Activated CD4-positive, CD25-positive, alpha-beta regulatory T cell treated with anti-CD3 and anti-CD28 coated beads, Interleukin-2, amount 50 U/mL, for 16 hours (primary cell): ENCODE measurements at regions not wholly inside any gene's neighbourhood (a gene's known extent, or its start where the extent isn't known, plus 50 kb on each side); places are given as distances from the start of the nearest gene placed in this dataset.
"Not testable (repeated sequence)": the region's sequence is repeated elsewhere in the genome, so short reads cannot be mapped to it uniquely, and the experiment has no call there.

ENCODE experiments used
- DNase-seq: peaks from one replicate; pipeline ENCODE4 v3.0.0-alpha.2; 2020; ENCODE audit warnings: low read depth, low spot score

DNA sequence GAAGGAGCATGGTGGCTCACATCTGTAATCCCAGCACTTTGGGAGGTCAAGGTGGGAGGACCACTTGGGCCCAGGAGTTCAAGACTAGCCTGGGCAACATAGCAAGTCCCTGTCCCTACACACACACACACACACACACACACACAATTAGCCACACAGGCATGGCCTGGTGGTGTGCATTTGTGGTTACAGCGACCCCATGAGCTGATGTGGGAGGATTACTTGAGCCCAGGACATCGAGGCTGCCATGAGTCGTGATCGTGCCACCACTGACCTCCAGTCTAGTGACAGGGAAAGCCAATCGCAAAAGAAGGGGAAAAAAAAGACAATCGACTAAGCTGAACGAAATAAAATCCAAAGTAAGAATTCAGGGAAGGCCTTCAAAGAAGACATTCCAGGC is 67.9 kb downstream of the TBX3 start:
- no peak for DNase-seq

DNA sequence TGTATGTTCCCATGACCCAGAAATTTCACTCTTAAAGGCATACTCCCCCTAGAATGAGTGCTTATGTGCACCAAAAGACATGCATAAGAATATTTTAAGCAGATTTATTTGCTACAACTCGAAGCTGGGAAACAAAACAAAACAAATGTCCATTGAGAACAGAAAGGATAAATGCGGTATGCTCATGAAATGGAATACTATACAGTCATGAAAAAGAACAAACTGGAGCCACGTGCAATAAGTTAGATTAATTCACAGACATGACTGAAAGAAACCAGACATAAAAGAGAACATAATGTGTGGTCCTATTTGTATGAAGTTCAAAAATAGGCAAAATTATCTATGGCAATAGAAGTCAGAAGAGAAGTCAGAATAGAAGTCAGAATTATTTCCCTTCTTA is 69.9 kb downstream of the TBX3 start:
- DNase-seq, result no peak

DNA sequence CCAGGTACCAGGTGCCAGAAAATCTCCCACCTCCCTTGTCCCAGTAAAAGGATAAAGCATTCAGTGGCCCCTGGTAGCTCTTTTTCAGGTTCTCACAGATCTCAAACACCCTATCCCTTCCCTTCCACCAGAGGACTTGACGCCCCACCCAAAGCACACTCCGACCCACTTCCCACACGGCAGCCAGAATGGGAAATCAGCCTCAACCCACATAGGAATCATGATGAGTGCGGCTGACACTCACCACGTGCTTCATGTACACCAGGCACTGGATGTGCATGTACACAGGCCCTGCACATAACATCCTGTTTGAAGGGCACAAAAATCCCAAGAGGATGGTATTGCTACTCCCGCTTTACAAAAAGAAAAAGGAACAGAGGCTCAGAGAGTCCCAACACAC is 71.9 kb downstream of the TBX3 start:
- no peak for DNase-seq

DNA sequence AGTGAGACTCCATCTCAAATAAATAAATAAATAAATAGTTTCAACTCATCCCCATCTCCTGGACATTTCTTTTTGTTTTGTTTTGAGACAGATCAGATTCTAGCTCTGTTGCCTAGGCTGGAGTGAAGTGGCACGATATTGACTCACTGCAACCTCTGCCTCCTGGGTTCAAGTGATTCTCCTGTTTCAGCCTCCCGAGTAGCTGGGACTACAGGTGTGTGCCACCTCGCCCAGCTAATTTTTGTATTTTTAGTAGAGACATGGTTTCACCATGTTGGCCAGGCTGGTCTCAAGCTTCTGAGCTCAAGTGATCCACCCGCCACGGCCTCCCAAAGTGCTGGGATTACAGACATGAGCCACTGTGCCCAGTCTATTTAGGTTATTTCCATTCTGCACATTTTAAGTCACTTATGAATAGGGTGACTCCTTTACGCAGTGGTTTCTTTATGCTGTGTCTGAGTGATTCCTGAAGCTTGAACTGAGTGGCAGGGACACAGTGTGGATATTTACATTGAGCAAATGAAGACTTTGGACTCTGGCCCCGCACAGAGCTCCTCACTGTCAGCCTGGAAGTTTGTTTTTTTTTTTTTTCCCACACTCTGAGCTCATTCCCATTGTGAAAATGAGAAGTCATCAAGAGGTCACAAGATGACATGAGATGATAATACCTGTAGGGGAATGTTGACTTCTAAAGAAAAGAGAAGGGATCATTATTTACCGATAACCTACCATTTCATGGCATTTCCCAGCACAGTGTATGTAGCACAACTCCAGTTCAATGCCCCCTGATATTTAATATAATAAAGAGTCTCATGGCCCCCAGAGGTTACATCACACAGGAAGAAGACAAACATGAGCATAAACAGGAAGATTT is 72.6 kb downstream of the TBX3 start:
- DNase-seq, result no peak

DNA sequence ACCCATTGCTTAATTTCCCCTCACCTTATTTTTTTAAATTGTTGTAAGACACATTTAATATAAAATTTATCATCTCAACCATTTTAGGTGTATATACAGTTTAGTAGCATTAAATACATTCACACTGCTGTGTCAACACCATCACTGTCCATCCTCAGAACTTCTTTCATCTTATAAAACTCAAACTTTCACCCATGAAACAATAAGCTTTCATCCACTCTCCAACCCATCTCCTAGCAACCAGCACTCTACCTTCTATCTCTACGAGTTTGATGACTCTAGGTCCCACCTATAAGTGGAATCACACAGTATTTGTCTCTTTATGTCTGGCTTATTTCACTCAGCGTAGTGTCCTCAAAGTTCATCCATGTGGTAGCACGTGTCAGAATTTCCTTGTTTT is 75.5 kb downstream of the TBX3 start:
- no peak for DNase-seq

DNA sequence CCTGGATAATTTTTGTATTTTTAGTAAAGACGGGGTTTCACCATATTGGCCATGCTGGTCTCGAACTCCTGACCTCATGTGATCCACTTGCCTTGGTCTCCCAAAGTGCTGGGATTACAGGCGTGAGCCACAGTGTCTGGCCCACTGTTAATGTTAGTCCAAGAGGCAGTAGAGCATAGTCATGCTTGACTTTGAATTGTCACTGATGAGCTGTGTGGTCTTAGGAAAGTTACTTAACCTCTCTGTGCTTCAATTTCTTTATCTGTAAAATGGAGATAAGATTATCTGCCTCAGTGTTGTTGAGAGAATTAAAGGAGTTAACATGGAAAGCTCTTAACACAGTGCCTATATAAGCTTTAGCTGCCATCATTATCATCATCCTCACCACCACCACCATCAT is 78.1 kb downstream of the TBX3 start:
- DNase-seq, result no peak

DNA sequence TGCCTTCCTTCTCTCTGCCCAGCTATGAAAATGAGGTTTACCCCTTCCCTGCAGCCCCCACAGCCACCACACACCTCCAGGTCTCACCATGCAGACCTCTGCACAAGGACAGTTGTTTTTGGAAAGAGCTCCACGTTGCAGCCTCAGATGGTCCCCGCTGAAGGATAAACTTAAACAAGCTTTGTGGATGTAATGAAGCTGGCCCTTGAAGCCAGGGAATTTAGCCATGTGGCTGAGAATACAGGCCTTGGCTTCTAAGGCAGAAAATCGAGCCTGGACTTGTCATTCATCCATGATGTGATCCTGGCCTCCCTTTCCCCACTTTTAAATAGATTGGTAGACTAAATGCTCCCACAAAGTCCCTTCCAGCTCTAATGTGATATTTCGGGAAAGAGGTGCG is 79.4 kb downstream of the TBX3 start:
- no peak for DNase-seq

DNA sequence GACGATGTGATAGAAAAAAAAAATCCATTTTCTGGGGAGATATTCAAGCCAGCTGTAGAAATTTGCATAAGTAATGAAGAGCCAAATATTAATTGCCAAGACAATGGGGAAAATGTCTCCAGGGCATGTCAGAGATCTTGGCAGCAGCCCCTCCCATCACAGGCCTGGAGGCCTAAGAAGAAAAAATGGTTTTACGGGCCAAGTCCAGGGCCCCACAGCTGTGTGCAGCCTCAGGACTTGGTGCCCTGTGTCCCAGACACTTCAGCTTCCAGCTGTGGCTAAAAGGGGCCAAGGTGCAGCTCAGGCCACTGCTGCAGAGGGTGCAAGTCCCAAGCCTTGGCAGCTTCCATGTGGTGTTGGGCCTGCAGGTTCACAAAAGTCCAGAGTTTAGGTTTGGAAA is 83.4 kb downstream of the TBX3 start:
- not testable (repeated sequence) for DNase-seq

DNA sequence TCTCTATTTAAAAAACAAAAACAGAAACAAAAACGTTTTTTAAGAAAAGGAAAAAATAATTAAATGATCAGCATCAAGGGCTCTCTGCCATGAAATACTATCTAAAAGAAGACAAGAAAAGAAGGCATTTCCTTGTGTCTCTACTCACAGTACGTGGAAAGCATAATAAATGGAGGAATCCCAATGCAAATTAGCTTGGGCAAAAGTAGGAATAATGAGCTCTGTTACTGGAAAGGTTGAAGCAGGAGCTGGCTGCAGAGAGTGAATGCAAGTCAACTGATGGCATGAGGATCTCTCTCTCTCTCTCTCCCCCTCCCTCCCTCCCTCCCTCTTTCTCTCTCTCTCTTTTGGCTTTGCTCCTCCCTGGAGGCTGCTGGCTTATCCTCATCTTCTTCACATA is 85.9 kb downstream of the TBX3 start:
- DNase-seq, result no peak

DNA sequence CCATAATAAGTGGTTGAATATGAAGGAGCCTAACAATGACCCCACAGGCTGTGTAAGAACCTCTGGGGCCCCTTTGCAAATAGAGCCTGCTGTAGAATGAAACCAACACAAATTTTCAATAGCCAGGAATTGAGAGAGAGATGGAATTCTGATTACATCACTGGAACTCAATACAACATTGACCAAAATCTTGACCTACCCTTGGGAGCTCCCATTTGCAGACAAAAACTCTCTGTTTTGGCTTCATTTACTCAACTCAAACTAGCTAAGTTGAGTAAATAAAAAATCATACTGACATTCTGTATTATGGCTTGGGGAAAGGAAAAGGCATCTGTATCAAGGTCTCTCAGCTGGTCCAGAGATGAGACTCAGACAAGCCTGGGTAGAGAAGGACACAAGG is 91.0 kb downstream of the TBX3 start:
- DNase-seq, result no peak

DNA sequence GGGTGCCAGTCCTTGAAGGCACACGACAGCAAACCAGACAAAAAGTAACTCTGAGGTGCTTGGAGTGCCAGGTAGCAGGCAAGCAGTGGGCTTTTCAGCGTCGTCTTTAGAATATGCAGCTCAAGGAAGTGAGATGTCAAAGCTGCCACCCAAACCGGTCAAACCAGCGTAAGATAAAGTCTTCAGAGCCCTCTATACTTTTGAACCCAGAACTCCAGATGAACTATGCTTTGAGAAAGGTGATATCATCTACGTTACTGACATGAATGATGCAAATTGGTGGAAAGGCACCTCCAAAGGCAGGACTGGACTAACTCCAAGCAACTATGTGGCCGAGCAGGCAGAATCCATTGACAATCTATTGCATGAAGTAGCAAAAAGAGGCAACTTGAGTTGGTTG is 95.9 kb downstream of the TBX3 start:
- no peak for DNase-seq

DNA sequence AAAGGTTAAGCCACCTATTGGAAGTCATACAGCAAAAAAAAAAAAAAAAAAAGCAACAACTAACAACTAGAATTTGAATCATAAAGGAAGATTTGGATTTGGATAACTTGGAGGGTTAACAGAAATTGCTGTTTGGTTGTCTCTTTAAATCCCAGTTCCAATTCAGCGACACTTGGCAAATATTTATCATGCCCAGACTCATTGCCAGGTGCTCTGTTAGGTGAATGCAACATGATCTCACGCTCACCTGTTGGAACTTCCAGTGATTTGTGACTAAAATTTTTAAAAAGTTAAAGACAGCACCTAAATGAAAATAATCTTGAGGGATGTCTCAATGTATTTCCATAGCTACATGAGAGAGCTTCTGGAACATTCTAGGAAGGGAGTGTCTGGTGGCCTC is 103.7 kb downstream of the TBX3 start:
- DNase-seq, result no peak

DNA sequence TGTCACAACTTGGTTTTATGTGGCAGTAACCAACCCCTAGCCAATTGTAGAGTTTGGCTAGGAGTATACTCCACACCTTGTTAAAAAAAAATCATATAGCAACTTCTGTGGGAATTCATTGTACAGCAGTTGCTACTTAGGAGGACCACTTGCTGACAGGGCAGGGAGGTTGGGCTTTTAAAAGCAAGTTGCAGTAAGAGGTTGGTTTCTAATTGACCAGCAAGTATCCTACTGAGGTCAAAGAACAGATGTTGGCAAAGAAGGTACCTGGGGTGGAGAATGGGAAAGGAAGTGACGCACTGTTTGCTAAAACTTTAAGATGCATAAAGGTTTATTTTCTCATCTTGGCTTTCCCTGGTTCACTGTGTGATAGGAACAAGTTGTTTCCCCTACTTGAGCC is 104.6 kb downstream of the TBX3 start:
- no peak for DNase-seq

DNA sequence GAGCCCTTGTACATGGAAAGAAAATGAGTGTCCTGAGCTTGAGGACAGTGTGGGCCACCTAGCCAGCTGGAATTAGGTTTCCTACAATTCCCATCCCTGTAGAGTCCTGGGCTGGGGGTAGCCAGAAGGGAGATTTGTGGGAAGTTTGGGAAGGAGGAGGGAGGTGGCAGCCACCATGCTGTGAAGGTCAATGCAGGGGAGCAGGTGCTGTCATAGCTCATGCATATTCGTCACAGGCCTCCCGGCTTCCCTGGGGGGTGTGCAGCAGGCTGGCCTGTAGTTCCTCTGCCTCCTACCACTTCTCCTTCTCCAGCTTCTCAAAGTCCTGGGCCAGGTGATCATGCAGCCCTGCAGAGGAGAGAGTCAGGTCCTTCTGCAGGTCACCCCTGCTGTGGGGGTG is 121.3 kb downstream of the TBX3 start:
- DNase-seq, result no peak

DNA sequence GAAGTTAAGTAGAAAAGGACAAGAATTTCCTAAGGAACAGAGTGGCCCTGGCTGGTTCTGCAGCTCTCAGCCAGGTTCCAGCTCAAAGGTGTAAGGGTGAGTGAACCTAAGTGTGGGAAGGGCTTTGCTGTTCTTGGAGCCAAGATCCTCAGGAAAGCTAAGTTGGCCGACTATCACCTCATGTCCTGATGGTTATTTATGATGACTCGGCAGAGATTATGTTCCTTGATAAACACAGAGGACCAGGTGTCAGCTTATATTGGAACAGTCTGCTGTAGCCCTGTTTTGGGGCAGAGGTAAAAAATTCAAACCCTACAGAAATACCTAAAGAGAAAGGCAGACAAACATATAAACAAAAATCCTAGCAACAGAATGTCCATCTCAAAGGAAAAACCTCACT is 128.5 kb downstream of the TBX3 start:
- no peak for DNase-seq

DNA sequence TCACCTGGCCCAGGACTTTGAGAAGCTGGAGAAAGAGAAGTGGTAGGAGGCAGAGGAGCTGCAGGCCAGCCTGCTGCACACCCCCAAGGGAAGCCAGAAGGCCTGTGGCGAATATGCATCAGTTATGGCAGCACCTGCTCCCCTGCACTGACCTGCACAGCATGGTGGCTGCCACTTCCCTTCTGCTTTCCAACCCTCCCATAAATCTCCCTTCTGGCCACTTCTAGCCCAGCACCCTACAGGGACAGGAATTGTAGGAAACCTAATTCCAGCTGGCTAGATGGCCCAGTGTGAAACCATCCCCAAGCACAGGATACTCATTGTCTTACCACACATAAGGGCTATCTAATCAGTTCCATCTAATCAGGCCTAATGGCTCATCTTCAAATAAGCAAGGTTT is 136.3 kb downstream of the TBX3 start:
- no peak for DNase-seq

DNA sequence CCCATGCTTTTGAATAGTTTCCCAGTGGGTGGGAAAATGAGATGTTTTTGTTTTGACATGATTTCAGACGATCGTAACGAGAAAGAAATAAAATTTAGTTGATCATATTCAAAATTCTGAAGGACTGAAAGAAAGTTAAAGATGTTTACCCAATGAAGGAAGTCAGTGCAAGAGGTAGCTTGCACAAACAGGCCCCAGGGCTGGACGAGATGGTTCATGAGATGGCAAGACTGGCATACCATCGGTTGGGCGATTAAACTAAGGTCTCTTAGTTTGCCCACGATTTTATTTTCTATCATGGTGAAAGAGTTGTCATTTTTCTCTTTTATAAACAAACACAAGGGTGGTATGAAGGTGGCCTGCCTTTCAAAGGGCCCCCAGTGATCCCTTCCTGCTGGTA is 124.5 kb upstream of the TBX5 start:
- DNase-seq, result no peak

DNA sequence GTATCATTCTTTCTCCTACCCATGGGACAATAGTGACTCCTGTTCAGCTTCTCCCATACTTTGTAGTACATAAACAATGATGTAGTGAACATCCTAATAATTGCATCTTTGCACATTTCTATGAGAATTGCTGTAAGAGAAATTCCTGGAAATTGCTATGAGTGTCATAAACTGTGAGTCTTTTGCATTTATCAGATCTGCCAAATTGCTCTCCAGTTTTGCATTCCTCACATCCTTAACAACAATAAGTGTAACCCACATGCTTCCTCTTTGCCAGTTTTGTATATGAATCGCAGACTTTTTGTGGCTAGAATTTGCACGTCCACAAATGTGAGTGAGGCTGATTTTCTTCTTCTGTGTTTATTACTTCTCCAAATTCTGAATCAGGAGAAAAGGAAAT is 124.0 kb upstream of the TBX5 start:
- no peak for DNase-seq

DNA sequence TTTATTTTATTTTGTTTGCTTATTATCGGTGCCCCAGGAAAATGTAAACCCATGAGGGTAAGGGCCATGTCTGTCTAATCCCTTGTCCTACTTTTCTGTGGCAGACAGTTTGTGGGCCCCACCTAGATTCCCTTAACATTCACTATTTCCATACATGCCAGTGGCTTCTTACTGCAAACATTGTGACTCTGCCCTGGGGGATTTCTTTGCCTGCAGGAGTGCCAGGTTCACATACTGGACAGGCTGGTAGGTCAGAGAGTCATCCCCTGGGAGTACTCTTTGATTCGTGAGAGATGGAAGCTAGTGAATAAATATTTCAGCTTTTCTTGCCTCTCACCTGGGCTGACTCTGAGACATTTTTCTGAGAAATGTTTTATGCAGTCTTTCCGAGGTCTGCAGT is 122.8 kb upstream of the TBX5 start:
- no peak for DNase-seq

DNA sequence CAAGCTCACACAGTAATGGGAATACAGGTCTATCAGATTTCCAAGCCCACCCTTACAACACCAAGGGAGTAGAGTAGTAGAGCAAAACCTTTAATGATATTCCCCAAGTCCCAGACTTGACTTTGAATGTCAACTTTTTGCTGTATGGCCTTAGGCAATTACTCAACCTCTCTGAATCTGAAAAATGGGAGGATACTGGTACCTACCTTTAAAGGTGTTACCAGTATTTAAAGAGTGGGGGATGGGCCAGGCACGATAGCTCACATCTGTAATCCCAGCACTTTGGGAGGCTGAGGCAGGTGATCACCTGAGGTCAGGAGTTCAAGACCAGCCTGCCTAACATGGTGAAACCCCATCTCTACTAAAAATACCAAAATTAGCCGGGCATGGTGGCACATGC is 115.2 kb upstream of the TBX5 start:
- not testable (repeated sequence) for DNase-seq

DNA sequence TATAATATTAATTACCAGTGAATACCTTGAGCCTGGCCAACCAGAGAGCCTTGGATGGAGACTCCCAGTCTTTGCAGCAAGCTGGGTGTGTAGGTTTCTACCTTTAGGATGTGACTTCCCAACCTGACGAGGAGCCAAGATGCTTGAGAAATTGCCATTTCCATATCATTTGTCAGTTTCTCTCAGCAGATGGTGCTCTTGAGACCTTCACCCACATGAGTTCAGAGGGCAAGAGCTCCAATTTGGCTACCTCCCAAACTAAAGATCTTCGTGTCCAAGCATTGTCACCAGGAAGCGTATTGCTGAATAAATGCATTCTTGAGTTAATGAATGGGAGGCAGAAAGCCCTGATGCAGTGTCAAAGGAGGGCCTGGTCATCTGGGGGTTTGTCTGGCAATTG is 106.4 kb upstream of the TBX5 start:
- no peak for DNase-seq

DNA sequence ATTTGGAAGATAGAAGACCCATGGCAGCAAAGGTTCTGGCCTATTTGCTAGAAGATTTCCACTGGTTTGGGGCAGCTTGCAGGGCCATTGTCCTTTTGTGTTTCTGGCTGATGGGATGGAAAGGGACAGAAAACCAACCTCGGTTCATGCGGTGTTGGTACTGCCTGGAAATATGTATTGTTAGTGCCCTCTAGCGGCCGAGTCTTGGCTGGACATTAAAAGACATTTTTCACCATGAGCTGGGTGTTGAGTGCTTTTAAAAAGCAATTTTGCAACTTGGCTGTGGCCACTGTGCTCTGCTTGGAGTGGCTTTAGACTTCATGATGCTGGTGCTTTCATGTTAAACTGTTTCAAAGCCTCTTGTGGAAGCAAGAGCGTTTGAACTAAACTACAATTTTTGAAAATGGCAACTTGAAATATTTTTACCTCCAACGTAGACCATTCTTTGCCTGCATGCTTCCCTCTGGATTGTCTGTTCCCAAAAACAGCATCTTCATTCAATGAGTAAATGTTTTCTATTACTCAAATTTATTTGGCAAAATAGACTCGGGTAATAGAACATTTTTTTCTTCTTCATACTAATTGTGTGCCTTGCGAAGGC is 102.7 kb upstream of the TBX5 start:
- peak; percentile 25 for DNase-seq

DNA sequence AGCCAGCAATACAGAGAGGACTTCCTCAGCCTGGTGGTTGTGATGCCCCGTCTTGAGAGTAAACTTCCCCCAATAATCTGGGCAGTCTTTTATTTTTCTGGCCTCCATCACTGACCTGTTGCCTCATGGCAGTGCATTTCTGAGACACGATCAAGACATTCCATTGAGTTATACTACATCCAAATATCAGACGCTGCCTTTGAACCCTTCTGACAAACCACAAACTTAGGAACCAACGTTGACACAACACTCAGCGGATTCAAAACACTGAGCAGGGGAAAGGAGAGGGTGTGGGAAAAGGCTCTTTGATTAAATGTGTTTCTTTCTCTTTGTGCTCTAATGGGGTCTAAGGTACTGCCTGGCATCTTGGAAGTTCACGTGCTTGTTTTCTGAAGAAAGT is 100.7 kb upstream of the TBX5 start:
- DNase-seq, result no peak

DNA sequence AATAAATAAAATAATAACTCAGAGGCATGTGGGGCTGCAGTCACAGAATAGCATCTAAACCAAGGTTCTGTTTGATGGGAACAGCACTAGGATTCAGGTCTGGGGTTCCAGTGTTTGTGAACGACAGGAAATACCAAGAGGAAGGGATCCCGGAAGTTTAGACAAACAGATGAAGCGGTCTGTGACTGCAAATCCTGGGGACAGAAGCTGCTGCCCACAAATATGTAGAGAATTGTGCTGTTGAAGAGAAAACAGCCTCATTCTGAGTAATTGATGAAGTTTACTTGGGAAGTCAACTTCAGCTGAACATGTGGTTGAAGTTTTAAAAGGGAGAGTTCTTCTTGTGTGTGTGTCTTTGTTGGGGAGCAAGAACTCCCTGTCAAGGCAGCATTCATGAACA is 98.4 kb upstream of the TBX5 start:
- no peak for DNase-seq
